PC-9 (cell line): ENCODE measurements at regions not wholly inside any gene's neighbourhood (a gene's known extent, or its start where the extent isn't known, plus 50 kb on each side); places are given as distances from the start of the nearest gene placed in this dataset.

Experiments used
- EZH2 ChIP-seq: fragments of 200-600 bp; sonication (generic); IDR thresholded peaks from 2 replicates; pipeline ENCODE4 v1.8.0; 2017; ENCODE audit warnings: antibody characterized with exemption, low read depth
- TF ChIP-seq, protein P1 (sequence below): fragments of 200-600 bp; sonication (generic); conservative IDR thresholded peaks from 2 replicates; pipeline ENCODE4 v1.6.1; 2017; ENCODE audit warnings: mixed run types, antibody characterized with exemption, mild to moderate bottlenecking, moderate library complexity

DNA sequence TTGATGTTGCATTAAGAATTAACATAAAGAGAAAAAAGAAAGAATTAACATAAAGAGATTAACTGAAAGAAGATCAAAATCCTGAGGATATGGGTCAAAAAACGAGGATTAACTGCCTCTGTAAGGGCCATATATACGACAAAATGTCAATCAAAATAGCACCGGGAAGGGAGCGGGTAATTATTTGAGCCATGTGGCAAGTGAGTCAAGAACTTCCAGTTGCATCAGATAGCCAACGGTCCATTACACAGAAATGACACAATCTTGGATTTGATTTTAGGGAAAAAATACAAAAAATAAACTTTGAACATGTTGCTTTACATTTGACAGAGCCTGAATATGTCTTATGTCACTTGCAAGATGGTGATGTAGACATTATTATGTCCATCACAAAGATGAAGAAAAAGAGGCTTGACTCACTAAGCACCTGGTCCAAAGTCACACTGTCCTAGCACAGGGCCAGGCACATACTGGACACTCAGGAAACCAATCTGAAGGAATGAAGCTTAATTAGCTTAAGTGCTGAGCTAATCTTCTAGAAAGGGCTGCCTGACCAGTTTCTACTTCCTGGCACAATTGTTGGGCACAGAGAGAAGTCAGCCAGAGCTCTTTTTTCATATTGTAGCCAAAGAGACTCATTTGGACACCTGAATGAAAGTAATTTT lies 273.2 kb upstream of the PAPPA start:
- TF ChIP-seq, protein P1, sequence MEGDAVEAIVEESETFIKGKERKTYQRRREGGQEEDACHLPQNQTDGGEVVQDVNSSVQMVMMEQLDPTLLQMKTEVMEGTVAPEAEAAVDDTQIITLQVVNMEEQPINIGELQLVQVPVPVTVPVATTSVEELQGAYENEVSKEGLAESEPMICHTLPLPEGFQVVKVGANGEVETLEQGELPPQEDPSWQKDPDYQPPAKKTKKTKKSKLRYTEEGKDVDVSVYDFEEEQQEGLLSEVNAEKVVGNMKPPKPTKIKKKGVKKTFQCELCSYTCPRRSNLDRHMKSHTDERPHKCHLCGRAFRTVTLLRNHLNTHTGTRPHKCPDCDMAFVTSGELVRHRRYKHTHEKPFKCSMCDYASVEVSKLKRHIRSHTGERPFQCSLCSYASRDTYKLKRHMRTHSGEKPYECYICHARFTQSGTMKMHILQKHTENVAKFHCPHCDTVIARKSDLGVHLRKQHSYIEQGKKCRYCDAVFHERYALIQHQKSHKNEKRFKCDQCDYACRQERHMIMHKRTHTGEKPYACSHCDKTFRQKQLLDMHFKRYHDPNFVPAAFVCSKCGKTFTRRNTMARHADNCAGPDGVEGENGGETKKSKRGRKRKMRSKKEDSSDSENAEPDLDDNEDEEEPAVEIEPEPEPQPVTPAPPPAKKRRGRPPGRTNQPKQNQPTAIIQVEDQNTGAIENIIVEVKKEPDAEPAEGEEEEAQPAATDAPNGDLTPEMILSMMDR, result no peak
- TF ChIP-seq EZH2, result no peak
